HepG2 (cell line): ENCODE measurements at regions not wholly inside any gene's neighbourhood (a gene's known extent, or its start where the extent isn't known, plus 50 kb on each side); places are given as distances from the start of the nearest gene placed in this dataset.
"Not testable (repeated sequence)": the region's sequence is repeated elsewhere in the genome, so short reads cannot be mapped to it uniquely, and the experiment has no call there.

Experiments
- ATAC-seq: fragments of 200-7000 bp; cut with Tn5 transposase; 3 replicates; pipeline ENCODE4 v1.9.1; 2020; ENCODE audit warnings: mild to moderate bottlenecking, moderate library complexity
- BruUV-seq: library from RNA; stranded (reverse); fragments of 400-500 nt; replicated peaks from 2 replicates; lab custom pipeline; 2021; lab: Mats Ljungman, UMichigan
- CTCF ChIA-PET: fragments of 300-600 bp; formaldehyde crosslinking; extraction: SDS; loops from one replicate; lab custom pipeline; 2021; ENCODE audit warnings: low total read pairs, inconsistent platforms, low intra/inter-chr PET ratio; lab: Yijun Ruan, JAX
- POLR2A ChIA-PET: fragments of 350-600 bp; sonication (Branson Sonifier 250); formaldehyde crosslinking; loops from one replicate; lab custom pipeline; 2020; ENCODE audit warnings: antibody characterized with exemption, inconsistent platforms; lab: Yijun Ruan, JAX
- DNase-seq: peaks from one replicate; pipeline ENCODE4 v3.0.0-alpha.2; 2015; ENCODE audit warnings: low spot score
- FAIRE-seq: peaks from 3 replicates; lab custom pipeline; 2011; peaks lifted over from hg19 to GRCh38; lab: Jason Lieb, UNC
- H2AFZ ChIP-seq: one replicate; pipeline ENCODE4 v1.6.1; 2011; ENCODE audit warnings: low read length, inconsistent platforms
- H3K27ac ChIP-seq: fragments of 300-600 bp; 3 replicates; pipeline ENCODE4 v1.8.0; 2011; ENCODE audit warnings: mixed run types, mild to moderate bottlenecking, mixed read lengths, low read length, inconsistent platforms; ENCODE audit not compliant: insufficient read depth; ENCODE audit errors: extremely low read length
- H3K27me3 ChIP-seq, 2 experiments: fragments of 200-600 bp in 1 of 2; 2 replicates in 1 of 2; 3 replicates in 1 of 2; pipeline versions ENCODE4 v1.6.0 to v1.8.0; 2011; ENCODE audit warnings: low read length in 2 of 2, mild to moderate bottlenecking in 2 of 2, moderate library complexity in 2 of 2, inconsistent platforms in 1 of 2; ENCODE audit not compliant: insufficient read depth in 2 of 2, control insufficient read depth in 1 of 2
- H3K36me3 ChIP-seq, 2 experiments: fragments of 200-600 bp in 1 of 2; replicated peaks in 1 of 2; 2 replicates in 1 of 2; 3 replicates in 1 of 2; pipeline versions ENCODE4 v1.5.1 to v1.8.0; 2011; ENCODE audit warnings: low read length in 2 of 2, inconsistent platforms in 1 of 2; ENCODE audit not compliant: insufficient read depth in 2 of 2, control insufficient read depth in 1 of 2
- H3K4me1 ChIP-seq: 2 replicates; pipeline ENCODE4 v1.5.1; 2012; ENCODE audit warnings: low read length, inconsistent platforms; ENCODE audit not compliant: insufficient read depth
- H3K4me2 ChIP-seq: 2 replicates; pipeline ENCODE4 v1.6.0; 2011; ENCODE audit warnings: low read depth, low read length, inconsistent platforms
- H3K4me3 ChIP-seq, 3 experiments: fragments of 200-600 bp in 1 of 3; sonication (generic), shearing (Covaris generic) in 1 of 3; replicated peaks in 1 of 3; 2 replicates each; pipeline ENCODE4 v1.5.1; 2011 to 2016; ENCODE audit warnings: low read length in 3 of 3, inconsistent platforms in 2 of 3, low read depth in 2 of 3, mild to moderate bottlenecking in 2 of 3, control low read depth in 1 of 3, mixed read lengths in 1 of 3; ENCODE audit not compliant: insufficient read depth in 1 of 3
- H3K79me2 ChIP-seq: one replicate; pipeline ENCODE4 v1.6.1; 2011; ENCODE audit warnings: low read length, inconsistent platforms; ENCODE audit not compliant: insufficient read depth
- H3K9ac ChIP-seq: 2 replicates; pipeline ENCODE4 v1.6.0; 2011; ENCODE audit warnings: mild to moderate bottlenecking, low read depth, low read length, inconsistent platforms; ENCODE audit not compliant: insufficient read depth
- H3K9me3 ChIP-seq: 2 replicates; pipeline ENCODE4 v1.5.1; 2012; ENCODE audit warnings: mild to moderate bottlenecking, low read length
- H4K20me1 ChIP-seq: 2 replicates; pipeline ENCODE4 v1.6.0; 2011; ENCODE audit warnings: inconsistent platforms, mild to moderate bottlenecking, low read length, moderate library complexity; ENCODE audit not compliant: insufficient read depth
- CREB3 ChIP-seq: sonication (generic); formaldehyde crosslinking; IDR thresholded peaks from 2 replicates; pipeline ENCODE4 v1.5.0; 2020; ENCODE audit warnings: missing genetic modification reagents
- ZNF572 ChIP-seq: sonication (generic); formaldehyde crosslinking; IDR thresholded peaks from 2 replicates; pipeline ENCODE4 v1.5.1; 2020; ENCODE audit warnings: mild to moderate bottlenecking, missing genetic modification reagents
- ZNF670 ChIP-seq: sonication (generic); formaldehyde crosslinking; IDR thresholded peaks from 2 replicates; pipeline ENCODE4 v1.8.0; 2022; ENCODE audit warnings: mild to moderate bottlenecking, missing genetic modification reagents, borderline replicate concordance
- ZNF775 ChIP-seq: sonication (generic); formaldehyde crosslinking; IDR thresholded peaks from 2 replicates; pipeline ENCODE4 v1.4.0; 2020; ENCODE audit warnings: missing genetic modification reagents, mild to moderate bottlenecking, moderate library complexity, borderline replicate concordance
- WGBS: methylation state at CpG from one replicate; pipeline ENCODE4 v1.1.6; 2017; ENCODE audit warnings: low lambda C conversion rate; 5-methylcytosine and 5-hydroxymethylcytosine counted together
- in situ Hi-C: cut with HindIII; loops from 2 replicates; pipeline ENCODE4 v1.10.0; 2017; ENCODE audit warnings: low pct_unique_long_range_greater_than_20kb; ENCODE audit not compliant: extremely low pct_ligation_motif_present
- intact Hi-C: fragments of 100-400 bp; cut with micrococcal nuclease; formaldehyde crosslinking; loops from one replicate; pipeline ENCODE4 v1.10.0; 2022; ENCODE audit not compliant: unreplicated experiment

- TF ChIP-seq ZNF775 (no peak), CREB3 (CRISPR knock-in tag) (no peak), ZNF670 (CRISPR knock-in tag) (no peak), ZNF572 (CRISPR knock-in tag) (no peak)
- TF ChIP-seq, all 625 proteins: peak for 0
- Histone ChIP-seq H3K9me3 (peaks cover 8% of the 10 kb centered on the region; the same call in 1 of the 2 replicates), H2AFZ (no peak overlapping the region), H3K4me1 (no peaks in the 10 kb centered on the region), H4K20me1 (no peaks in the 10 kb centered on the region), H3K4me2 (no peak overlapping the region), H3K27ac (no peak overlapping the region), H3K4me3 (no peak overlapping the region), H3K27me3 (no peaks in the 10 kb centered on the region), H3K79me2 (no peaks in the 10 kb centered on the region), H3K36me3 (no peaks in the 10 kb centered on the region), H3K9ac (no peak overlapping the region)
- 5% methylated on average over 1 of the region's 1 CpG for WGBS
- ATAC-seq: no peak
- intact Hi-C loops: no loop called here
- BruUV-seq: no TSS peak
- ChIA-PET CTCF (no interaction called here), POLR2A (no interaction called here)
- FAIRE-seq: no peak
- no peak for DNase-seq
- in situ Hi-C loops: no loop called here
Observed at GRCh38 chr2:150060341-150060740, 427.1 kb downstream of the RND3 start.

GRCh38 chr2:150059676-150060075, 427.8 kb downstream of the RND3 start:
- H3K79me2 ChIP-seq, H3K9me3 ChIP-seq, ATAC-seq, FAIRE-seq, H4K20me1 ChIP-seq, BruUV-seq, H3K36me3 ChIP-seq, H3K9ac ChIP-seq, intact Hi-C loops, H3K4me1 ChIP-seq, DNase-seq, H2AFZ ChIP-seq, H3K27me3 ChIP-seq, H3K27ac ChIP-seq, CTCF ChIA-PET, POLR2A ChIA-PET, H3K4me2 ChIP-seq, in situ Hi-C loops, H3K4me3 ChIP-seq: not testable (repeated sequence)
- WGBS: 52% methylated on average over 2 of the region's 2 CpGs
